Ishikawa (cell line): ENCODE measurements at regions not wholly inside any gene's neighbourhood (a gene's known extent, or its start where the extent isn't known, plus 50 kb on each side); places are given as distances from the start of the nearest gene placed in this dataset.

Source experiments
- CEBPB ChIP-seq: IDR thresholded peaks from 2 replicates; pipeline ENCODE4 v1.6.1; 2012
- CREB1 ChIP-seq: IDR thresholded peaks from 2 replicates; pipeline ENCODE4 v1.6.1; 2012; ENCODE audit warnings: low read depth
- EGR1 ChIP-seq: IDR thresholded peaks from 2 replicates; pipeline ENCODE4 v1.6.1; 2012
- EP300 ChIP-seq: IDR thresholded peaks from 2 replicates; pipeline ENCODE4 v1.6.1; 2012; ENCODE audit warnings: borderline replicate concordance
- RAD21 ChIP-seq: IDR thresholded peaks from 2 replicates; pipeline ENCODE4 v1.6.1; 2012; ENCODE audit warnings: low read depth
- TAF1 ChIP-seq: IDR thresholded peaks from 2 replicates; pipeline ENCODE4 v1.6.1; 2012; ENCODE audit warnings: low read depth, mild to moderate bottlenecking
- YY1 ChIP-seq: IDR thresholded peaks from 2 replicates; pipeline ENCODE4 v1.6.1; 2012; ENCODE audit warnings: low read depth
- ZBTB7A ChIP-seq: IDR thresholded peaks from 2 replicates; pipeline ENCODE4 v1.6.1; 2012; ENCODE audit warnings: low read depth
- TF ChIP-seq, protein P1 (sequence below): IDR thresholded peaks from 2 replicates; pipeline ENCODE4 v1.6.1; 2012
- TF ChIP-seq, protein P2 (sequence below): IDR thresholded peaks from 2 replicates; pipeline ENCODE4 v1.6.1; 2012; ENCODE audit warnings: low read depth, mild to moderate bottlenecking

DNA sequence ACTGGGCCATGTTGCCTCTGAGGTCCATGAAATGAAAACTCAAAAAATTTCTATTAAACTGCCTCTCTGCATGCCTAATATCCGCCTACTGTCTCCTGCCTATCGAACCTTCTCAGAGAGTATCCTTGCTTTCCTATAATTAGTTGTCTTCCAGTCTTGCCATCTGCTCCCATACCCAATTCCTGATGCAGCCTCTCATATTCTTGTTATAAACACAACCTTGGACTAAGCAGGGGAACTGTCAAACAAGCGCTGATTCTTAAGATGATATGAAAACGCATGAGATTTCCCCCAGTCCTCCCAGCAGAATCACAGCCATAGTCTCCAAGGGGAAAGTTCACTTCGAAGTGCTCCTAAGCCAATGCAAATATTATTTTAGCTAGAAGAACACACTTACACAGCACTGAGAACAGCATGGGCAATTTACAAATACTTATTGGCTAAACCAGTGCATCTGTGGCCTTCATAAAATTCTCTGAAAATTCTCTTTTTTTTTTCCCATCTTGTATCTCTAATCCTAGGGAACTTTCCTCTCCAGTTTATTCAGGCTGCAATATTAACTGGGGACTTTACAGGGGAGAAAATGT lies 471.6 kb downstream of the MBD2 start:
- TF ChIP-seq, protein P1, sequence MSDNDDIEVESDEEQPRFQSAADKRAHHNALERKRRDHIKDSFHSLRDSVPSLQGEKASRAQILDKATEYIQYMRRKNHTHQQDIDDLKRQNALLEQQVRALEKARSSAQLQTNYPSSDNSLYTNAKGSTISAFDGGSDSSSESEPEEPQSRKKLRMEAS, result no peak
- TF ChIP-seq ZBTB7A (no peak), CREB1 (no peak), EP300 (no peak), EGR1 (no peak), YY1 (no peak), CEBPB (no peak), TAF1 (no peak), RAD21 (no peak)
- TF ChIP-seq, protein P2, sequence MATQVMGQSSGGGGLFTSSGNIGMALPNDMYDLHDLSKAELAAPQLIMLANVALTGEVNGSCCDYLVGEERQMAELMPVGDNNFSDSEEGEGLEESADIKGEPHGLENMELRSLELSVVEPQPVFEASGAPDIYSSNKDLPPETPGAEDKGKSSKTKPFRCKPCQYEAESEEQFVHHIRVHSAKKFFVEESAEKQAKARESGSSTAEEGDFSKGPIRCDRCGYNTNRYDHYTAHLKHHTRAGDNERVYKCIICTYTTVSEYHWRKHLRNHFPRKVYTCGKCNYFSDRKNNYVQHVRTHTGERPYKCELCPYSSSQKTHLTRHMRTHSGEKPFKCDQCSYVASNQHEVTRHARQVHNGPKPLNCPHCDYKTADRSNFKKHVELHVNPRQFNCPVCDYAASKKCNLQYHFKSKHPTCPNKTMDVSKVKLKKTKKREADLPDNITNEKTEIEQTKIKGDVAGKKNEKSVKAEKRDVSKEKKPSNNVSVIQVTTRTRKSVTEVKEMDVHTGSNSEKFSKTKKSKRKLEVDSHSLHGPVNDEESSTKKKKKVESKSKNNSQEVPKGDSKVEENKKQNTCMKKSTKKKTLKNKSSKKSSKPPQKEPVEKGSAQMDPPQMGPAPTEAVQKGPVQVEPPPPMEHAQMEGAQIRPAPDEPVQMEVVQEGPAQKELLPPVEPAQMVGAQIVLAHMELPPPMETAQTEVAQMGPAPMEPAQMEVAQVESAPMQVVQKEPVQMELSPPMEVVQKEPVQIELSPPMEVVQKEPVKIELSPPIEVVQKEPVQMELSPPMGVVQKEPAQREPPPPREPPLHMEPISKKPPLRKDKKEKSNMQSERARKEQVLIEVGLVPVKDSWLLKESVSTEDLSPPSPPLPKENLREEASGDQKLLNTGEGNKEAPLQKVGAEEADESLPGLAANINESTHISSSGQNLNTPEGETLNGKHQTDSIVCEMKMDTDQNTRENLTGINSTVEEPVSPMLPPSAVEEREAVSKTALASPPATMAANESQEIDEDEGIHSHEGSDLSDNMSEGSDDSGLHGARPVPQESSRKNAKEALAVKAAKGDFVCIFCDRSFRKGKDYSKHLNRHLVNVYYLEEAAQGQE, result no peak
